ENCODE measurements at regions not wholly inside any gene's neighbourhood (a gene's known extent, or its start where the extent isn't known, plus 50 kb on each side); places are given as distances from the start of the nearest gene placed in this dataset.

GRCh38 chr22:47586946-47587345 is 824.5 kb downstream of the TBC1D22A start:
- H3K4me1 ChIP-seq = no peaks in the 10 kb centered on the region
- no peak overlapping the region for H3K27ac ChIP-seq
- no peak overlapping the region for H3K9ac ChIP-seq
- no peak for TF ChIP-seq Cebpa-rat (IDR thresholded peaks at IDR 0.05)
- no peaks in the 10 kb centered on the region for H3K27me3 ChIP-seq
- H3K9me3 ChIP-seq (replicated peaks in 1 of 11) = peaks cover 30 to 44% (median 41%) of the 10 kb centered on the region in 11 experiments
- no peaks in the 10 kb centered on the region for H4K20me1 ChIP-seq
- H3K4me2 ChIP-seq = no peak overlapping the region
- no peaks in the 10 kb centered on the region for H3K36me3 ChIP-seq
- H3K4me3 ChIP-seq = no peak overlapping the region

GRCh38 chr22:47586038-47586437 is 823.6 kb downstream of the TBC1D22A start:
- no peak overlapping the region for H3K4me2 ChIP-seq
- TF ChIP-seq Cebpa-rat (IDR thresholded peaks at IDR 0.05) = no peak
- no peaks in the 10 kb centered on the region for H3K27me3 ChIP-seq
- no peak overlapping the region for H3K27ac ChIP-seq
- no peaks in the 10 kb centered on the region for H3K36me3 ChIP-seq
- H3K9ac ChIP-seq = no peak overlapping the region
- peaks cover 30 to 50% (median 46%) of the 10 kb centered on the region in 11 experiments for H3K9me3 ChIP-seq (replicated peaks in 1 of 11)
- H3K4me3 ChIP-seq = no peak overlapping the region
- no peaks in the 10 kb centered on the region for H3K4me1 ChIP-seq
- H4K20me1 ChIP-seq = no peaks in the 10 kb centered on the region

GRCh38 chr22:47583959-47584562 is 821.6 kb downstream of the TBC1D22A start:
- no peak overlapping the region for H3K27ac ChIP-seq
- H3K9me3 ChIP-seq (replicated peaks in 1 of 11) = peaks cover 30 to 52% (median 47%) of the 10 kb centered on the region in 11 experiments
- no peak overlapping the region for H3K4me2 ChIP-seq
- H3K4me3 ChIP-seq = no peak overlapping the region
- no peaks in the 10 kb centered on the region for H3K4me1 ChIP-seq
- no peak for TF ChIP-seq Cebpa-rat (IDR thresholded peaks at IDR 0.05)
- no peak overlapping the region for H3K9ac ChIP-seq
- no peaks in the 10 kb centered on the region for H4K20me1 ChIP-seq
- no peaks in the 10 kb centered on the region for H3K36me3 ChIP-seq
- H3K27me3 ChIP-seq = no peaks in the 10 kb centered on the region

- Histone ChIP-seq H3K9me3 (replicated peaks in 1 of 11) (peaks cover 30 to 52% (median 47%) of the 10 kb centered on the region in 11 experiments), H3K4me2 (no peak overlapping the region), H4K20me1 (no peaks in the 10 kb centered on the region), H3K4me3 (no peak overlapping the region), H3K27ac (no peak overlapping the region), H3K4me1 (no peaks in the 10 kb centered on the region), H3K36me3 (no peaks in the 10 kb centered on the region), H3K27me3 (no peaks in the 10 kb centered on the region), H3K9ac (no peak overlapping the region)
- TF ChIP-seq Cebpa-rat (IDR thresholded peaks at IDR 0.05) = no peak
These were observed 819.6 kb downstream of the TBC1D22A start for GRCh38 chr22:47582067-47582466.

GRCh38 chr22:47580121-47580520 is 817.7 kb downstream of the TBC1D22A start:
- Histone ChIP-seq H3K27me3 (no peaks in the 10 kb centered on the region), H3K27ac (no peak overlapping the region), H3K9ac (no peak overlapping the region), H3K36me3 (no peaks in the 10 kb centered on the region), H4K20me1 (no peaks in the 10 kb centered on the region), H3K4me2 (no peak overlapping the region), H3K4me1 (no peaks in the 10 kb centered on the region), H3K9me3 (replicated peaks in 1 of 11) (peaks cover 30 to 45% (median 37%) of the 10 kb centered on the region in 11 experiments), H3K4me3 (no peak overlapping the region)
- no peak for TF ChIP-seq Cebpa-rat (IDR thresholded peaks at IDR 0.05)

GRCh38 chr22:47576908-47577307 is 814.5 kb downstream of the TBC1D22A start:
- no peaks in the 10 kb centered on the region for H3K27me3 ChIP-seq
- peaks cover 0 to 13% (median 5%) of the 10 kb centered on the region in 11 experiments; a peak in 18 of 22 replicates for H3K9me3 ChIP-seq (replicated peaks in 1 of 11)
- no peak overlapping the region for H3K4me3 ChIP-seq
- no peaks in the 10 kb centered on the region for H3K4me1 ChIP-seq
- H3K36me3 ChIP-seq = no peaks in the 10 kb centered on the region
- no peak overlapping the region for H3K4me2 ChIP-seq
- TF ChIP-seq Cebpa-rat (IDR thresholded peaks at IDR 0.05) = no peak
- no peak overlapping the region for H3K9ac ChIP-seq
- no peaks in the 10 kb centered on the region for H4K20me1 ChIP-seq
- no peak overlapping the region for H3K27ac ChIP-seq

GRCh38 chr22:47575291-47575690 is 812.8 kb downstream of the TBC1D22A start:
- Histone ChIP-seq H3K27me3 (no peaks in the 10 kb centered on the region), H3K4me3 (no peak overlapping the region), H3K9ac (no peak overlapping the region), H3K4me1 (no peaks in the 10 kb centered on the region), H3K27ac (no peak overlapping the region), H3K9me3 (replicated peaks in 1 of 11) (no peaks in the 10 kb centered on the region), H4K20me1 (no peaks in the 10 kb centered on the region), H3K4me2 (no peak overlapping the region), H3K36me3 (no peaks in the 10 kb centered on the region)
- TF ChIP-seq Cebpa-rat (IDR thresholded peaks at IDR 0.05) = no peak

- TF ChIP-seq Cebpa-rat (IDR thresholded peaks at IDR 0.05) = no peak
- no peaks in the 10 kb centered on the region for H3K36me3 ChIP-seq
- H3K4me1 ChIP-seq = no peaks in the 10 kb centered on the region
- no peaks in the 10 kb centered on the region for H3K9me3 ChIP-seq (replicated peaks in 1 of 11)
- no peak overlapping the region for H3K4me3 ChIP-seq
- H3K4me2 ChIP-seq = no peak overlapping the region
- no peaks in the 10 kb centered on the region for H3K27me3 ChIP-seq
- H3K9ac ChIP-seq = no peak overlapping the region
- H3K27ac ChIP-seq = no peak overlapping the region
- H4K20me1 ChIP-seq = no peaks in the 10 kb centered on the region
These were observed 812.1 kb downstream of the TBC1D22A start for GRCh38 chr22:47574556-47574955.

- H4K20me1 ChIP-seq = no peaks in the 10 kb centered on the region
- no peaks in the 10 kb centered on the region for H3K36me3 ChIP-seq
- no peaks in the 10 kb centered on the region for H3K4me1 ChIP-seq
- no peak overlapping the region for H3K9ac ChIP-seq
- H3K9me3 ChIP-seq (replicated peaks in 1 of 11) = peaks cover 0 to 7% (median 0%) of the 10 kb centered on the region in 11 experiments; a peak in 1 of 22 replicates
- no peak overlapping the region for H3K4me2 ChIP-seq
- no peak overlapping the region for H3K27ac ChIP-seq
- TF ChIP-seq Cebpa-rat (IDR thresholded peaks at IDR 0.05) = no peak
- H3K4me3 ChIP-seq = no peak overlapping the region
- H3K27me3 ChIP-seq = no peaks in the 10 kb centered on the region
These were observed 810.7 kb downstream of the TBC1D22A start for GRCh38 chr22:47573141-47573540.

- TF ChIP-seq Cebpa-rat (IDR thresholded peaks at IDR 0.05) = no peak
- no peaks in the 10 kb centered on the region for H4K20me1 ChIP-seq
- no peak overlapping the region for H3K9ac ChIP-seq
- no peak overlapping the region for H3K4me2 ChIP-seq
- no peaks in the 10 kb centered on the region for H3K36me3 ChIP-seq
- H3K4me1 ChIP-seq = no peaks in the 10 kb centered on the region
- H3K27me3 ChIP-seq = no peaks in the 10 kb centered on the region
- H3K9me3 ChIP-seq (replicated peaks in 1 of 11) = peaks cover 0 to 8% (median 0%) of the 10 kb centered on the region in 11 experiments; a peak in 1 of 22 replicates
- H3K4me3 ChIP-seq = no peak overlapping the region
- no peak overlapping the region for H3K27ac ChIP-seq
These were observed 810.0 kb downstream of the TBC1D22A start for GRCh38 chr22:47572443-47572842.
